Activated T-helper 9 cell treated with anti-CD3 and anti-CD28 coated beads, Interleukin-2, amount 50 U/mL, for 16 hours (primary cell): ENCODE measurements at regions not wholly inside any gene's neighbourhood (a gene's known extent, or its start where the extent isn't known, plus 50 kb on each side); places are given as distances from the start of the nearest gene placed in this dataset.

Experiments
- DNase-seq: peaks from one replicate; pipeline ENCODE4 v3.0.0-alpha.2; 2020; ENCODE audit warnings: low read depth

- DNase-seq, result no peak
These were observed 520.9 kb downstream of the EPHA4 start for GRCh38 chr2:221051162-221051561.

- no peak for DNase-seq
These were observed 511.7 kb downstream of the EPHA4 start for GRCh38 chr2:221060376-221060775.

- no peak for DNase-seq
These were observed 508.5 kb downstream of the EPHA4 start for GRCh38 chr2:221063568-221063967.

- DNase-seq, result no peak
These were observed 507.8 kb downstream of the EPHA4 start for GRCh38 chr2:221064058-221064854.

- DNase-seq, result no peak
These were observed 507.2 kb downstream of the EPHA4 start for GRCh38 chr2:221064880-221065279.

GRCh38 chr2:221068123-221068522 lies 504.0 kb downstream of the EPHA4 start:
- no peak for DNase-seq

GRCh38 chr2:221070106-221070505 lies 502.0 kb downstream of the EPHA4 start:
- DNase-seq, result no peak

- DNase-seq, result no peak
These were observed 498.6 kb downstream of the EPHA4 start for GRCh38 chr2:221073326-221074049.

- DNase-seq, result no peak
These were observed 497.9 kb downstream of the EPHA4 start for GRCh38 chr2:221074238-221074637.

- no peak for DNase-seq
These were observed 496.9 kb downstream of the EPHA4 start for GRCh38 chr2:221075203-221075602.

GRCh38 chr2:221077251-221077650 lies 494.9 kb downstream of the EPHA4 start:
- no peak for DNase-seq

- no peak for DNase-seq
These were observed 494.3 kb downstream of the EPHA4 start for GRCh38 chr2:221077799-221078198.

- no peak for DNase-seq
These were observed 486.7 kb downstream of the EPHA4 start for GRCh38 chr2:221085341-221085900.

- no peak for DNase-seq
These were observed 486.2 kb downstream of the EPHA4 start for GRCh38 chr2:221085936-221086335.

- DNase-seq, result no peak
These were observed 484.3 kb downstream of the EPHA4 start for GRCh38 chr2:221087779-221088178.

- DNase-seq, result no peak
These were observed 483.6 kb downstream of the EPHA4 start for GRCh38 chr2:221088506-221088905.

GRCh38 chr2:221095356-221095755 lies 476.7 kb downstream of the EPHA4 start:
- DNase-seq, result no peak

- no peak for DNase-seq
These were observed 475.2 kb downstream of the EPHA4 start for GRCh38 chr2:221096706-221097567.

GRCh38 chr2:221097568-221097915 lies 474.6 kb downstream of the EPHA4 start:
- no peak for DNase-seq

GRCh38 chr2:221097949-221098348 lies 474.2 kb downstream of the EPHA4 start:
- no peak for DNase-seq

GRCh38 chr2:221100467-221101089 lies 471.5 kb downstream of the EPHA4 start:
- DNase-seq, result no peak
